ENCODE measurements at regions not wholly inside any gene's neighbourhood (a gene's known extent, or its start where the extent isn't known, plus 50 kb on each side); places are given as distances from the start of the nearest gene placed in this dataset.
A peak's percentile ranks its signal among the peaks of the same experiment; 100 is the strongest.

- TF ChIP-seq CUX1 (CRISPR knock-in tag; IDR thresholded peaks at IDR 0.05), result no peak
Measured at GRCh38 chr2:129753261-129753660, 226.2 kb upstream of the RAB6C start (continued).

GRCh38 chr2:129754421-129754820 lies 225.0 kb upstream of the RAB6C start:
- intact Hi-C loops (cut with micrococcal nuclease) (no loop called here), in situ Hi-C loops (cut with MboI) (no loop called here)
- H3K9me1 ChIP-seq (ENCODE audit: control insufficient read depth, insufficient read depth, low read length), result no peaks in the 10 kb centered on the region
- H4K20me1 ChIP-seq (replicated peaks; ENCODE audit: control insufficient read depth, insufficient read depth, low read length), result peaks cover 4% of the 10 kb centered on the region; the same call in 1 of the 2 replicates
- no peak overlapping the region for H3K9ac ChIP-seq (ENCODE audit: insufficient read depth in 1 of 2, low read depth in 2 of 2, low read length in 2 of 2)
- no peak for DNase-seq (ENCODE audit: extremely low read depth in 1 of 4, low spot score in 3 of 4)
- H2AFZ ChIP-seq (ENCODE audit: low read depth, low read length), result no peak overlapping the region
- no TSS peak for BruUV-seq (replicated peaks)
- H3K36me3 ChIP-seq (ENCODE audit: control insufficient read depth, insufficient read depth, low read length), result no peaks in the 10 kb centered on the region
- H3K27me3 ChIP-seq (ENCODE audit: control insufficient read depth in 2 of 2, insufficient read depth in 2 of 2, low read length in 2 of 2), result peaks cover 2 to 52% of the 10 kb centered on the region in 2 experiments; a peak in 4 of 5 replicates
- ChIA-PET POLR2A (no interaction called here), CTCF (ENCODE audit: low intra/inter-chr PET ratio) (no interaction called here)
- no peaks in the 10 kb centered on the region for H3K9me3 ChIP-seq (replicated peaks; ENCODE audit: control insufficient read depth, insufficient read depth, low read depth, low read length)
- peak; percentile 7; the same call in 1 of the 2 replicates for TF ChIP-seq TFE3 (CRISPR knock-in tag; IDR thresholded peaks at IDR 0.05)
- no peak for TF ChIP-seq ZNF224 (CRISPR knock-in tag; IDR thresholded peaks at IDR 0.05)
- 0% methylated on average over 14 of the region's 14 CpGs for WGBS (ENCODE audit: insufficient coverage, low coverage, missing lambda C conversion rate)
- no peak overlapping the region for H3K27ac ChIP-seq (ENCODE audit: extremely low read depth, low read depth, low read length)
- no peak overlapping the region for H3K4me3 ChIP-seq
- FAIRE-seq, result no peak
- no peaks in the 10 kb centered on the region for H3K79me2 ChIP-seq (ENCODE audit: control insufficient read depth, insufficient read depth, low read length)
- no peak for ATAC-seq
- no peak overlapping the region for H3K4me2 ChIP-seq (ENCODE audit: insufficient read depth, low read length)
- no peaks in the 10 kb centered on the region for H3K4me1 ChIP-seq (replicated peaks in 1 of 2; ENCODE audit: control insufficient read depth in 2 of 2, insufficient read depth in 2 of 2, low read length in 2 of 2)
